HG02852 (cell line): ENCODE measurements at regions not wholly inside any gene's neighbourhood (a gene's known extent, or its start where the extent isn't known, plus 50 kb on each side); places are given as distances from the start of the nearest gene placed in this dataset.

Source experiments
- ATAC-seq: cut with Tn5 transposase; IDR thresholded peaks from one replicate; pipeline ENCODE4 v1.9.1; 2021; ENCODE audit warnings: mild to moderate bottlenecking, moderate library complexity; ENCODE audit not compliant: unreplicated experiment

GRCh38 chr17:74005790-74006189, 197.7 kb upstream of the RPL38 start:
- ATAC-seq: no peak

DNA sequence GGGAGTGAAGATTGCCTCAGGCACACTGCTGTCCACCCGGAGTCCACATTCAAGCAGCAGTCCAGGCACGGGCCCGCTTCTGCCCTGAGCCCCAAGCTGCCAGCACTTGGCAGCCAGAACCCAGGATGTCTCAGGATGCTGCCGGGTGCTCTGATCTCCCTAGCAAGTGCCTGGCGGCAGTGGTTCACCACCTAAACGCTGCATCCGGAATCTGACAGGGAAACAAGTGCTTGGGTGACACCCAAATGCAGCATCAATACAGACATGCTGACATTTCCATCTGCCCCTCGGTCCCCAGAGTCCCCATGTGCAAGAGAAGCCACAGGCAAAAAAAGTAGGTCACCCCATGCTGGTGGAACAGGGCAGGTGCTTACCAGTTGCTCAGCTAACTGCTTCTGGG, 197.1 kb upstream of the RPL38 start:
- no peak for ATAC-seq

GRCh38 chr17:74008196-74008595, 195.3 kb upstream of the RPL38 start:
- no peak for ATAC-seq

GRCh38 chr17:74009056-74009625, 194.3 kb upstream of the RPL38 start:
- ATAC-seq: no peak

- ATAC-seq: no peak
Measured at GRCh38 chr17:74010903-74011302, 192.6 kb upstream of the RPL38 start.

DNA sequence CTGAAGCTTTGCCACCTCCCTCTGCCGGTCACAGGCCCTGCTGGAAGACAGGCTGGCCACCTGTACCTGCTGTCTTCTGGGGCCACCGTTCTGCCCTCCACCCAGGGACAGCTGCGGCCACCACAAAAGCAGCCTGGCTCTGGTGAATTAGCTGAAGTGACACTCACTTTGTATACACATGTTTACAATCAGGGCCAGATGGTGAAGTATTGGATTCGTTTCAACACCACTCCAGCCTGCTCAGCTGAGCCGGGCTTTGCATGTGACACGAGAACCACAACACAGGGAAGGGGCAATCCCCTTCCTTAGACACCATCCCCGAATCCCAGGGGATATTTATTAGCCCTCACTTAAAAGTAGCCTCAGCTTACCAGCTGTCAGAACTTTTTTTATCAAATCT, 191.5 kb upstream of the RPL38 start:
- no peak for ATAC-seq

GRCh38 chr17:74012465-74012864, 191.0 kb upstream of the RPL38 start:
- ATAC-seq: no peak

GRCh38 chr17:74015316-74015715, 188.2 kb upstream of the RPL38 start:
- ATAC-seq: no peak

GRCh38 chr17:74015990-74016389, 187.5 kb upstream of the RPL38 start:
- ATAC-seq: no peak

DNA sequence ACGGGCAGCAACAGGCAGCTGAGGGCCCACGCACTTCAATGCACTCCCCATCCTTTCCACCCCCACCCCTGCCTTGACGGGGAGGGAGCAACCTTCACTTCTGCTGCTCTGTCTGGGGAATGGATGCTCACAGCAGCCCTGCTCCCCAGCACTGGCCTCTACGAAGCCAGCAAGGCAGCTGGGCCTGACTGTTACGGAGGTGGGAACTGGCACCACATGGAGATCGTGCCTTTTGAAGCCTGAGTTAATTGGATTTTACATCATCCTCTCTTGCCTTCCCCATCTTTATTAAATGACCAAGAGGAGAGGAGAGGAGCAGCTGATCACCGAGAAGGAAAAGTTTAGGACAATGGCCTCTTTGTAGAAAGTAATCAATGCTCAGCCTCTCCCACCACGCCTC, 187.0 kb upstream of the RPL38 start:
- no peak for ATAC-seq

- ATAC-seq: no peak
Measured at GRCh38 chr17:74017466-74017865, 186.0 kb upstream of the RPL38 start.

- ATAC-seq: no peak
Measured at GRCh38 chr17:74018115-74018514, 185.4 kb upstream of the RPL38 start.

- ATAC-seq: no peak
Measured at GRCh38 chr17:74019271-74019670, 184.2 kb upstream of the RPL38 start.

GRCh38 chr17:74019860-74020259, 183.6 kb upstream of the RPL38 start:
- no peak for ATAC-seq

DNA sequence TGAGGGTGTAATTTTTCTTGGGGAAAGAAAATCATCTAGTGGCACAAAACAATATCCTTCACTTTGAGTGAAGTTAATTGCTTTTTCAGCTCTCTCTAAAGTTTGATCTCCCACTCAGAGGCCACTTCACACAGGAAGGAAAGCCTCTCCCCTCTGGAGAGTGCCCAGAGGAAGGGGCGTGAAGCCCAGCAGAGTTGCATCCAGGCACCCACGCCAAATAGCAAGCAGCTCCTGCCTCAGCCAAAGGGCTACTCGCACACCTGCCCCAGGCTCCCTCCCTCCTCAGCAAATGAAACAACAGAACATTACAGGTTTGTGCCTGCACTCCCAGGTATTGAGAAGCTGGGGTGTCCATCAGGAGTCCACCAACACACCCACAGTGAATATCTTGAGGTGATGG, 183.0 kb upstream of the RPL38 start:
- ATAC-seq: no peak

GRCh38 chr17:74024871-74025531, 178.5 kb upstream of the RPL38 start:
- no peak for ATAC-seq

- no peak for ATAC-seq
Measured at GRCh38 chr17:74027444-74027843, 176.0 kb upstream of the RPL38 start.

- ATAC-seq: no peak
Measured at GRCh38 chr17:74028354-74029116, 174.9 kb upstream of the RPL38 start.

DNA sequence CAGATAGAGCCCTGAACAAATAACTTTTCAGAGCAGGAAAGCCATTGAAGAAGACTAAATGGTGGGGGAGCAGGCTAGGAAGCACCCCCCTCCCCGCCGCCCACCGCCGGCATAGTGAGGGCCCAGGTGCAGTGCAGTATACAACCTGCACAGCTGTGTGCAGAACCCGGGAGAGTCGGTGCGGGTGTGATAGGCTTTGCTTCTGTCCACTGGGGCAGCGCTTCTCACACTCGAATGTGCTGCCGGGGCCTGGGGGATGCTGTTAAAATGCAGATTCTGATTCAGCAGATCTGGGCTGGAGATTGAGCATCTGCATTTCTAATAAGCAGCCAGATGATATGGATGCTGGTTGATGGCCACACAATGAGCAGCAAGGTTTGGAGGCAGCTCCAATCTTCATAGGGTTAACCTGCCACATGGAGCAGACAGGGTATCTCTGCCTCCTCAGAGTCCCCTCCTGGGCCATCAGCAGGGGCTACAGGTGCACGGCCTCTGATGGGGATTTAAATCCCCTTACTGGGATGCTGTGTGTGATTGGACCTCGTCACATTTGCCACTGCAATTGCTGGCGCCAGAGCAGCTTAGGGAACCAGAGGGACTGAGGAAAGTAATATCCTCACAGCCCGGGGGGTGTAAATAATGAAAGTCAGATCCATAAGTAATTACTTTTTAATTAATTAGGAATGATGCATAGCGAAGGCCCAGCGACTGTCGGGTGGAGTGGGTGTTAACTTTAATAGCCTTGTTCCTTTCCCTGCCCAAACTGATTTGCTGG, 172.0 kb upstream of the RPL38 start:
- no peak for ATAC-seq

GRCh38 chr17:74032222-74032621, 171.3 kb upstream of the RPL38 start:
- no peak for ATAC-seq

- ATAC-seq: no peak
Measured at GRCh38 chr17:74037320-74037719, 166.2 kb upstream of the RPL38 start.

GRCh38 chr17:74040291-74040690, 163.2 kb upstream of the RPL38 start:
- no peak for ATAC-seq
